ENCODE measurements at regions not wholly inside any gene's neighbourhood (a gene's known extent, or its start where the extent isn't known, plus 50 kb on each side); places are given as distances from the start of the nearest gene placed in this dataset.

- no peak for DNase-seq
Measured at GRCh38 chr18:64275593-64276300, 126.9 kb upstream of the LINC00305 start.

DNA sequence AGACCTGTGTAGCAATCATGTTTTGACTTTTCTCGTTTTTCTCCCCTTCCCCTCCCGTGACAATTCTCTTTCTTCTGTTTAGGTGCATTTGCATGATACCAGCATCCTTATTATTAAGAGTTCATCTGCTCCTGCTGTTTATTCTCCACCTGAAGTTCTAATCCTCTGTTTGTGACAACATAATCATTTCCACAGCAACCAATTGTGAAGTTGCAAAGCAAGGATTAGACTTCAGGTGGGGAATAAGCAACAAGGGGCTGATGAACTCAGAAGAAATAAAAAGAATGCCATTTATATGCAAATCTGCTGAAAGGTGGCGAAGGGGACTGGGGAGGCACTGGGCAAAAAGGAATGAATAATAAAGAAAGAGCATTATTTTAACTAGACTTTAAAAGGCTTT is 124.8 kb upstream of the LINC00305 start:
- DNase-seq: no peak

- DNase-seq: no peak
Measured at GRCh38 chr18:64271975-64272659, 123.2 kb upstream of the LINC00305 start.

- no peak for DNase-seq
Measured at GRCh38 chr18:64271246-64271645, 122.4 kb upstream of the LINC00305 start.

GRCh38 chr18:64270608-64271007 is 121.7 kb upstream of the LINC00305 start:
- DNase-seq: no peak

GRCh38 chr18:64270121-64270520 is 121.2 kb upstream of the LINC00305 start:
- no peak for DNase-seq

- DNase-seq: no peak
Measured at GRCh38 chr18:64264171-64264570, 115.3 kb upstream of the LINC00305 start.

DNA sequence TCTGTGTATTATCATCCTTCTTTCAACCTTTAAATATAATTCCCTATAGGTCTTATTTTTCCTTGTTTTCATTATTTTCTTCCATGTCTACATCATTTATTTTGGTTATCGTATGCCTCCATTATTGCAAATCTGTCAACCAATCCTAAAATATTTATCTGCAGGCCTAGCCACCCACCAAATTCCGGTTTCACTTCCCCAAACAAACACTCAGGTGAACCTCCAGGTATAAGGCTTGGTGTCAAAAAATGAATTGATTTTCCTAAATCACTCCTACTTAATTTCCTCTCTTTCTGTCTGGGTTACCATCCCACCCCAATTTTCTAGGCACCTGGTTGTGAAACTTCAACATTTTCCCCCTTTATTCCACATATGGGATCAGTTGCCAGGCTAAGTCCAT is 111.9 kb upstream of the LINC00305 start:
- no peak for DNase-seq

- no peak for DNase-seq
Measured at GRCh38 chr18:64259871-64260270, 111.0 kb upstream of the LINC00305 start.

- no peak for DNase-seq
Measured at GRCh38 chr18:64258111-64258650, 109.3 kb upstream of the LINC00305 start.

DNA sequence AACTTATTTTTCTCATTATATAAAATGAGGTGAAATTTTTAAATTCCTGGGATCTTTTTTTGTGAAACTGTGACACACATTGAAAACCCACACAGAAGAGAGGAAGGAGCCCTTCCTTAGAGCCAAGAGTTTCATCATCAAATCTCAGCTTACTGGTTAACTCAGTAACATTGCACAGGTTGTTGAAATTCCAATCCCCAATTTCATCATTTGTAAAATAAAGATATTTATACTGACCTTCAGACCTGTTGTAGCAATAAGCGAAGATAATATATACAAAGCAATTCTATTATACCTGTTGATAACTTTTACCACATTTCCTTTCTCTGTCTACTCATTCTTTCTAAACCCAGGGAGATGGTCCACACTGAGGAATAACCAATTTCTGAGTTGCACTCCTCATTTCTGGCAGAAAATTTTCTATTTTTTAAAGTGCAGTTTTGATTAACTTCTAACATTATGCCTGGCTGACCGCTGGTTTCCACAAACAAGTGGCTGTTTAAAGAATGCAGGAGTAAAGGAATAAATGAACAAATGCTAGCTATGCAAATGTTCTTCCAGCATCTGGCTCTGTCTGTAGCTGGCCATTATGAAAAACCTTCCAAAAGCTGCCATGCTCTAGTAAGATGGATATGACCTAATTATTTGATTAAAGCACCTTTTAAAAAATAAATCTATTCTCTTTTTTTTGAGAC is 105.7 kb upstream of the LINC00305 start:
- DNase-seq: no peak

DNA sequence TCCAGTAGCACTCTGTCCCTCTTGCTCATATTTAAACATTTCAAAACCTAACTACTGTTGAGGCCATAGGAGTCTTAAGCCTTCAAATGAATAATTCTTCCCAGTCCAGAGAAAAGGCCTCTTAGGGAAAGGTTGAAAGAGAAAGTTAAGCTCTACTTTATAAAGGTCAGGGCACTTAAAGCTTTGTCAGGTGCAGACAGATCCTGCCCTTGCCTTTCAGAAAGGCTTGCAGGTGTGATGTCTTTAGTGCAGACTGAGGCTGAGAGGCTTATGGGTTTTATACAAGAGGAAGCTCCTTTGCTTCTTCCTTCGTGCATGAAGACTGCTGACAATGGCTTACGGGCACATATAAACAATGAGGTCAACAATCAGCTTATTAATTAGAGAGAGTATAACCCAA is 105.0 kb upstream of the LINC00305 start:
- DNase-seq: no peak

DNA sequence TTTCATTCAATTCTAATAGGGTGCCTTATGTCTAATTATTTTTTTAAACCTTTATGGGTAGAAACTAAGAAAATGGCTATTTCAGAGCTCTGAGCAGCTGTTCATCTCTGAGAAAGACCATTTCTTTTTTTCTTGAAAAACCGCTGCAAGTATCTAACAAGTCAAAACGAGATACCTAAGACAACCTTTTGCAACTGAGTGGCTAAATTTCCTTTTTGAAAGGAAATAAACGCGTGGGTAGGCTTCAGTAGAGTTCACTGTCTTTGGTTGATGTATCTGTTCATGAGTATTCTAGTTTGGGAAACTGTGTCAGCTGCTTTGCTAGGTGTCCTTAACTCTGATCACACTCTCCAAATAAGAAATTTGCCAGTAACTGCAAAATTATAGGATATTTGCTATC is 104.3 kb upstream of the LINC00305 start:
- no peak for DNase-seq

DNA sequence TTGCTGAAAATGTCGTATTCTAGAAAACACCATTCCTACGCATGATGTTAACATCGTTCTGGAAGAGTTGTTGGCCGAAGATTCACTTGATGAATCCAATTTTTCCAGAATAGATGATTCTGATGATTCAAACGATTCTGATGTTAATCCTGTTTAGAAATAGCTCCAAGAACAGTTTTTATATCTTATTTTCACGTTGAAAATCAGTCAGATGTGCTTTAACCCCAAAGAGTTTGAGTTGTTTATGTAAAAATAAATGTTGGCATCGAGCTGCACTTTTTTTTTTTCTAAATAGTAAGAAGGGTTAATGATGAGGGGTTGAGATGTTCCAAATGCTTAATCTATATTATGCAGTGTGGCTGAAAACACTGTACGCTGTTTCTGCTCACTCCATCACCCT is 99.9 kb upstream of the LINC00305 start:
- DNase-seq: no peak

DNA sequence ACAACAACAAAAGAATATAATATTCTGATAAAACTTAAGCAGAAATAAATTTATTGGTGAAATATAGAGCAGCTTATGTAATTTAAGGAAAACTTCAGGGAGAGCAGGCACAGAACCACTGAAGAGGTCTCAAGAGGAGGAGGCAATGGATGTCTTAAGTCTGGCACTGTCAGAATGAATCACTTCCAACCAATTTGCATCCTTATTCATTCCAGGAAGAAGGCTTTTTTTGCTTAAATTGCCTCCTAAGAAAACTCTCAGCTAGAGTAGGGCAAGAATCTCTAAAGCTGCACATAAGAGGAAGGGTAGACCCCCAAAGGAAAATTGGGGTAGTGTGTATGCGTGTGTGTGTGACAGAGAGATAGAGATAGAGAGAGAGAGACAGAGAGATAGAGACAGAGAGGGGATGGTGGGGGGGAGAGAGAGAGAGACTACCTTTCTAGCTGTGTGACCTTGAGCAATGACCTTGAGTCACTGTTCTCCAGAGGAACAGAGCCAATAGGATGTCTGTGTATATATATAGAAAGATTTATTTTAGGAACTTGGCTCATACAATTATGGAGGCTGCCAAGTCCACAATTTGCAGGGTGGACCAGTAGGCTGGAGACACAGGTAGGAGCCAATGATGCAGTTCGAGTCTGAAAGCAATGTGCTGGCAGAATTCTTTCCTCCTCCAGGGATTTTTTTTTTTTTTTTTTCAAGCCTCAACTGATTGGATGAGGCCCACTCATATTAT is 96.4 kb upstream of the LINC00305 start:
- DNase-seq: no peak

DNA sequence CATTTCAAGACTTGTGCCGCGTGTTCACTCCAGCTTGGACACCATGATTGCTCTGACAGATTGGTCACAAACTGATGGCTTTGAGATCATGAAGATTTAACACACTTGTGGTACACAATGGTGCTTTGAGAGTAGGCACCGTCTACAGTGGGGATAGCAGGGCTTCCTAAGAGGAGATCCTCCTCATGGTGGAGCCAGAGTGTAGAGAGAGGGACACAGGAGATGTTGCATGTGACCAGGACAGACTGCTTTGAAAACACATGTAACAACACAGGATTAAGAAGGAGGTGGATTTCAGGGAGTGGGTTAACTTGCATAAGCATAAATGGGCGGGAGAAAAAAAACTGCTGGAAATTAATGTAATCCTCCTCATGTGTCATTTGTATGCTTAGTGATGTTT is 95.7 kb upstream of the LINC00305 start:
- DNase-seq: peak in 1 of 2 experiments; percentile 1

GRCh38 chr18:64240316-64240715 is 91.4 kb upstream of the LINC00305 start:
- no peak for DNase-seq

DNA sequence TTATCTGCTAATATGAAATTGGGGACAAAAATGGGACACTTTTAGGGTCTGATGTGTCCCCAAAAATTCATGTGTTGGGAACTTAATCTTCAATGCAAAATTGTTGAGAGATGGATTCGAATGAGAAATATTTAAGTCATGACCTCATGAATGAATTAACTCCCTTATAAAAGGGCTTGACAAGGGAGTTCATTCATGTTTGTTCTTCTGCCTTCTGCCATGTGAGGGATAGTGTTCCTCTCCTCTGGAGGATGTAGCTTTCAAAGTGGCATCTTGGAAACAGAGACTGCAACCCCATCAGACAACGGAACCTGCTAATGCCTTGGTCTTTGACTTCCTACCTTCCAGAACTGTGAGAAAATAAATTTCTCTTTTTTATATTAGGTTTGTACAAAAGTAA is 89.2 kb upstream of the LINC00305 start:
- no peak for DNase-seq

DNA sequence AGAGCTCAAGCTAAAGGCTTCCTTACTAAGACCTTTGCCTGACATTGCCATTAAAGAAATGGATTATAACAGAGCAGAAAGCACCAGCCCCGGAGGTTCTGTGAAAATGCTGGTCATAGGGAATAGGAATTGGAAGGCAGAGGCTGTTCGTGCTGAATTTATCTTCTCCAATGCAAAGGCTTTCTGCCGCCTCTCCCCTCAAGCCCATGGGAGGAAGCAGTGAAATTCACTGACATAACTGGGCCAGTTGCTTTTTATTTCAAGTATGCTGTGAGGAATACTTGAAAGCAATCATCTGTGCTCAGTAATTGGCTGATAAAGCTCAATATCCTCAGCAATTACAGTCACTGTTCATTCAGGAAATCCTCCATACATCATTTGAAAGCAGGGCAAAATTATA is 85.4 kb upstream of the LINC00305 start:
- no peak for DNase-seq

DNA sequence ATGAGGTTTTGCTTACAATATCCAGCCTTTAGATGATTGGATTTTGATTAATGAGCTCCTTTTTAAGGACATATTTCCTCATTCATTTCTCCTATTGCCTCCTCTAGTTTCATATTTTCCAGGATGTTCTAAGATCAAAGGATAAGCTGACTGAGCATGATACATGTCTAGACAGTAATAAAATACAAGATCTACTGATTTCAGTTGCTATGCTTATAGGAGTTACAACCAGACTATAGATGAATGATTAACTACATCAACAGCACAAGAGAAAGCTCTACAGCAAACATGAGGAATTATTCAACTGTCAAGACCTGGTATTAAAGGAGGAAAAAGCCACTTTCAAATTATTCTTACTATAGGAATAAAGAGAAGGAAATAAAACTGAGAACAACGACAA is 85.0 kb upstream of the LINC00305 start:
- no peak for DNase-seq

GRCh38 chr18:64220941-64221340 is 72.1 kb upstream of the LINC00305 start:
- DNase-seq: no peak

DNA sequence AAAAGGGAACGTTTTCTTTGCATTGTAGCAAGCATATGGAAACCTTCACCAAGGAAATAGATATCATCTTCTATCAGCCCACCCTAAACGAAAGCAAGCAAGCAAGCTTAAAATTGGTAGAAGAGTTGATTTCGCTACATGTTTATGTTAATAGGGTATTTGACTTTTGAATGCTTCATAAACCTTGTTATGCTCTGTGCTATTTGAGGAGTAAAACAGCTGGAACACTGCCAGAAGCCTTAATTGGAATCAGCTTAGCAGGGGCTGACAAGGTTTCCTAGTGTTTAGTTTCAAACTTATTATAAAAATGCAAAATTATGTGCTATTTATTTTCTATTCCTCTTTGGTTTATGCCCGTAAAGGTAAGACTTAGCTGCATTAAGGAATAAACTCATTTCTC is 70.6 kb upstream of the LINC00305 start:
- peak in 1 of 2 experiments; percentile 19 for DNase-seq

DNA sequence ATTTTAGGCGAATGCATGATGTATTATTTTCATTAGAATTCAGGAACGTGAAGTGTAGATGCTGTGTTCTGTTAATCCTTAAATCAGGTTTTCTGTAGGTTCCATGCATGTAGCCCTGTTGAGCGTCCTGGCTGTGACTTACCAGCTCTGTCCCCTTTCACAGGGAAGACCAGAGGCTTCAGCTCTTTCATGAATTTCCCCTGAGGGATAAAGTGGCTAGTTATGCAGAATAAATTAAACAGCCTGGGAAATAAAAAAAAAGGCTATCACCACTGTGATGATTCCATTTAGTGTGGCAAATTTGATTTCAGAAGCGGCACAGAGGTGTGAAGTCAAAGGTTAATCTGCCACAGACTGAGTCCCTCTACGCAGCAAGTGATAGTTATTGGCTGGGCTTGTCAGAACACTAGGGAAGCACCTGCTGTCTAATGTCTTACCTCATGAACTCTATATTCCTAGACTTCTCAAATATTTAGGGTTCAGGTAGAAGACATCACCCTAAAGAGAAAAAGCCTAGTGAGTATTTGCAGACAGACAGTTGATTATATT is 61.6 kb upstream of the LINC00305 start:
- DNase-seq: no peak
